Head of caudate nucleus (tissue), 42 donors: ENCODE measurements at regions not wholly inside any gene's neighbourhood (a gene's known extent, or its start where the extent isn't known, plus 50 kb on each side); places are given as distances from the start of the nearest gene placed in this dataset.
A peak's percentile ranks its signal among the peaks of the same experiment; 100 is the strongest.

Source experiments
- DNase-seq, 42 donors: peaks; one replicate each; pipeline versions ENCODE4 v3.0.0 to v3.0.0-alpha.2; 2020 to 2021; ENCODE audit warnings: mixed read lengths in 7 of 42
- intact Hi-C: fragments of 100-400 bp; cut with DNase I; formaldehyde crosslinking; loops from one replicate; pipeline ENCODE4 v1.15.0; 2022

GRCh38 chr5:88552426-88552825, 283.8 kb upstream of the TMEM161B start:
- intact Hi-C loops = loop anchor here (10.0 kb wide), 1 partner anchor 122 kb away; no protein-coding TSS in a partner anchor
- no peak for DNase-seq

- intact Hi-C loops = loop anchor here (10.0 kb wide), 1 partner anchor 123 kb away; no protein-coding TSS in a partner anchor
- peak; percentile 37 to 83 (median 58) for DNase-seq
These were observed 283.2 kb upstream of the TMEM161B start for GRCh38 chr5:88551724-88552345.

- intact Hi-C loops = loop anchor here (10.0 kb wide), 1 partner anchor 124 kb away; no protein-coding TSS in a partner anchor
- no peak for DNase-seq
These were observed 282.1 kb upstream of the TMEM161B start for GRCh38 chr5:88550736-88551135.

- intact Hi-C loops = loop anchor here (10.0 kb wide), 1 partner anchor 153 kb away; no protein-coding TSS in a partner anchor
- DNase-seq = no peak
These were observed 279.6 kb upstream of the TMEM161B start for GRCh38 chr5:88548136-88548805.

GRCh38 chr5:88545338-88545737, 276.7 kb upstream of the TMEM161B start:
- intact Hi-C loops = loop anchor here (10.0 kb wide), 1 partner anchor 151 kb away; no protein-coding TSS in a partner anchor
- DNase-seq = no peak

- DNase-seq = peak in 2 of 42 donors; percentile 15
- intact Hi-C loops = loop anchor here (10.0 kb wide), 1 partner anchor 150 kb away; no protein-coding TSS in a partner anchor
These were observed 276.0 kb upstream of the TMEM161B start for GRCh38 chr5:88544671-88545070.

- DNase-seq = no peak
- intact Hi-C loops = loop anchor here (10.0 kb wide), 1 partner anchor 149 kb away; no protein-coding TSS in a partner anchor
These were observed 275.5 kb upstream of the TMEM161B start for GRCh38 chr5:88544136-88544645.

GRCh38 chr5:88542786-88543185, 274.1 kb upstream of the TMEM161B start:
- no peak for DNase-seq
- intact Hi-C loops = loop anchor here (10.0 kb wide), 1 partner anchor 148 kb away; no protein-coding TSS in a partner anchor

- intact Hi-C loops = loop anchor here (10.0 kb wide), 1 partner anchor 146 kb away; no protein-coding TSS in a partner anchor
- no peak for DNase-seq
These were observed 271.9 kb upstream of the TMEM161B start for GRCh38 chr5:88540471-88541115.

GRCh38 chr5:88539693-88540365, 271.2 kb upstream of the TMEM161B start:
- DNase-seq = peak in 12 of 42 donors; percentile 5 to 52 (median 19)
- intact Hi-C loops = loop anchor here (10.0 kb wide), 1 partner anchor 145 kb away; no protein-coding TSS in a partner anchor

GRCh38 chr5:88539026-88539425, 270.4 kb upstream of the TMEM161B start:
- DNase-seq = no peak
- intact Hi-C loops = no loop called here

- intact Hi-C loops = no loop called here
- no peak for DNase-seq
These were observed 267.5 kb upstream of the TMEM161B start for GRCh38 chr5:88536146-88536545.

GRCh38 chr5:88524941-88525340, 256.3 kb upstream of the TMEM161B start:
- no peak for DNase-seq
- intact Hi-C loops = no loop called here

GRCh38 chr5:88519066-88519465, 250.4 kb upstream of the TMEM161B start:
- no peak for DNase-seq
- intact Hi-C loops = no loop called here

GRCh38 chr5:88518131-88519016, 249.7 kb upstream of the TMEM161B start:
- no peak for DNase-seq
- intact Hi-C loops = no loop called here

- intact Hi-C loops = no loop called here
- no peak for DNase-seq
These were observed 247.5 kb upstream of the TMEM161B start for GRCh38 chr5:88515881-88516819.

- intact Hi-C loops = no loop called here
- DNase-seq = no peak
These were observed 246.4 kb upstream of the TMEM161B start for GRCh38 chr5:88515068-88515467.
